Activated CD4-positive, alpha-beta T cell treated with anti-CD3 and anti-CD28 coated beads, Interleukin-2, Interleukin-4, amounts not matched to agents 100 ng/mL and 50 ng/mL, durations not matched to agents 16 hours and 8 hours (primary cell): ENCODE measurements at regions not wholly inside any gene's neighbourhood (a gene's known extent, or its start where the extent isn't known, plus 50 kb on each side); places are given as distances from the start of the nearest gene placed in this dataset.
"Not testable (repeated sequence)": the region's sequence is repeated elsewhere in the genome, so short reads cannot be mapped to it uniquely, and the experiment has no call there.

Source experiments
- DNase-seq: peaks from one replicate; pipeline ENCODE4 v3.0.0-alpha.2; 2020; ENCODE audit warnings: low spot score

GRCh38 chr5:174793684-174794328 is 69.4 kb downstream of the MSX2 start:
- peak; percentile 54 for DNase-seq

GRCh38 chr5:174793076-174793475 is 68.7 kb downstream of the MSX2 start:
- no peak for DNase-seq

GRCh38 chr5:174792265-174792664 is 67.9 kb downstream of the MSX2 start:
- not testable (repeated sequence) for DNase-seq

DNA sequence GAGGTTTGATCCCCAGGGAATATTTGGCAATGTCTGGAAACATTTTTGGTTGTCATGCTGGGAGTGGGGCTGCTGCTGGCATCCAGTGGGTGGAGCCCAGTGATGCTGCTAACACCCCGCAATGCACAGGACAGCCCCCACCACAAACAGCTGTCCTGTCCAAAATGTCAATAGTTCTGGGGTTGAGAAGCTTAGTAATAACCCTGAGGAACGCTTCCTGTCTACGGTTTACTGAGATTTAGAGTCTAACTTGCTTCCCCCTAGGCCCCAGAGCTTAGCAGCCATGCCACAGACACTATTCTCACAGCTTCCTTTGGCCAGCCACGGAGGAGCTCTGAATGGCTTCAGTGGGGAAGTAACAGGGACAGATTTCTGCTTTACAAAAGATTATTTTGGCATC is 66.5 kb downstream of the MSX2 start:
- no peak for DNase-seq

GRCh38 chr5:174789596-174789995 is 65.2 kb downstream of the MSX2 start:
- no peak for DNase-seq

DNA sequence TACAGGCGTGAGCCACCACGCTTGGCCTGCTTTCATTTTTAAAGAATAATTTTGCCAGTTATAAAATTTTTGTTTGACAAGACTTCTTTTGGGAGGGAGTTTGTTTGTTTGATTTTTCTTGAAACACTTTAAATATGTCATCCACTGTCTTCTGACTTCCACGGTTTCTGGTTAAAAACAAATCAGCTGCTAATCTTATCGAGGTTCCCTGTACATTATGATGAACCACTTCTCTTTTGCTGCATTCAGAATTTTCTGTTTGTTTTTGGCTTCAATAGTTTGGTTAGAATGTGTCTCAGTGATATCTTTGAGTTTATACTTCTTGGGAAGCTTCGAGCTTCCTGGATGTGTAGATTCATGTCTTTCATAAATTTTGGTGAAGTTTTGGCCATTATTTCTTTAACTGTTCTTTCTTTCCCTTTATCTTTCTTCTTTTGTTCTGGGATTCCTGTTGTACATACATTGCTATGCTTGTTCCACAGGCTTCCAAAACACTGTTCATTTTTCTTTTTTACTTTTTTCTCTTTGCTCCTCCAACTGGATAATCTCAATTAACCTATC is 60.8 kb downstream of the MSX2 start:
- DNase-seq = no peak
